Gastrocnemius medialis (tissue), 4 donors: ENCODE measurements at regions not wholly inside any gene's neighbourhood (a gene's known extent, or its start where the extent isn't known, plus 50 kb on each side); places are given as distances from the start of the nearest gene placed in this dataset.

Experiments
- ATAC-seq, 2 donors: fragments of 150-250 bp; one replicate each; pipeline ENCODE4 v1.9.1; 2016
- DNase-seq, 2 donors: peaks; one replicate each; pipeline ENCODE4 v3.0.0-alpha.2; 2019
- H3K27ac ChIP-seq, 4 donors: fragments of 200-600 bp; sonication (generic); 1 replicate in 1 of 4; 2 replicates in 3 of 4; pipeline ENCODE4 v1.5.1; 2016 to 2018; ENCODE audit warnings: mild to moderate bottlenecking in 2 of 4, moderate library complexity in 1 of 4
- H3K27me3 ChIP-seq, 3 donors: fragments of 200-600 bp; sonication (generic) in 2 of 3; 1 replicate in 1 of 3; 2 replicates in 2 of 3; pipeline versions ENCODE4 v1.5.1 to v1.6.0; 2016 to 2019; ENCODE audit warnings: mild to moderate bottlenecking in 1 of 3, moderate library complexity in 1 of 3
- H3K36me3 ChIP-seq, 2 donors: fragments of 200-600 bp; sonication (generic) in 1 of 2; one replicate each; pipeline ENCODE4 v1.5.1; 2017 to 2018
- H3K4me1 ChIP-seq, 2 donors: fragments of 200-600 bp; sonication (generic) in 1 of 2; one replicate each; pipeline ENCODE4 v1.5.1; 2016 to 2017; ENCODE audit warnings: mild to moderate bottlenecking in 2 of 2
- H3K4me3 ChIP-seq, 4 donors: fragments of 200-600 bp; sonication (generic) in 3 of 4; 1 replicate in 1 of 4; 2 replicates in 3 of 4; pipeline ENCODE4 v1.5.1; 2016 to 2019; ENCODE audit warnings: mild to moderate bottlenecking in 2 of 4
- H3K9me3 ChIP-seq, 3 donors: fragments of 200-600 bp; sonication (generic) in 2 of 3; 1 replicate in 1 of 3; 2 replicates in 2 of 3; pipeline ENCODE4 v1.5.1; 2016 to 2019
- CTCF ChIP-seq, 5 experiments: fragments of 450-650 bp in 3 of 5; fragments of 200-600 bp in 2 of 5; sonication (generic) in 2 of 5; IDR thresholded peaks in 4 of 5; conservative IDR thresholded peaks in 1 of 5; 1 replicate in 4 of 5; 2 replicates in 1 of 5; pipeline ENCODE4 v1.5.1; 2016 to 2019; ENCODE audit warnings: antibody characterized with exemption in 5 of 5, mild to moderate bottlenecking in 3 of 5, moderate library complexity in 3 of 5
- POLR2A ChIP-seq, 2 donors: fragments of 450-650 bp; IDR thresholded peaks; one replicate each; pipeline ENCODE4 v1.6.1; 2017; ENCODE audit warnings: antibody characterized with exemption in 2 of 2, mild to moderate bottlenecking in 2 of 2, moderate library complexity in 2 of 2
- in situ Hi-C, 4 donors: fragments of 200-750 bp; cut with MboI; loops; one replicate each; pipeline versions ENCODE4 v1.15.0 to v1.8.0; 2017; ENCODE audit warnings: low sequenced_read_pairs in 4 of 4
- intact Hi-C: fragments of 100-400 bp; cut with DNase I; formaldehyde crosslinking; loops from one replicate; pipeline ENCODE4 v1.15.1; 2023; ENCODE audit warnings: low total_unique reads

- in situ Hi-C loops, result no loop called here
- peak overlapping the region; percentile 85 to 94 (median 91) for H3K27ac ChIP-seq
- TF ChIP-seq CTCF (IDR thresholded peaks at IDR 0.05 in 4 of 5, conservative IDR thresholded peaks at IDR 0.05 in 1 of 5) (no peak), POLR2A (IDR thresholded peaks at IDR 0.05) (no peak)
- DNase-seq (no peak), ATAC-seq (no peak)
- H3K9me3 ChIP-seq, result no peaks in the 10 kb centered on the region
- no peaks in the 10 kb centered on the region for H3K27me3 ChIP-seq
- H3K4me3 ChIP-seq, result no peak overlapping the region
- intact Hi-C loops, result loop anchor here (1.0 to 10.0 kb wide), 3 partner anchors 27 to 160 kb away; no protein-coding TSS in a partner anchor
- H3K36me3 ChIP-seq, result no peaks in the 10 kb centered on the region
- H3K4me1 ChIP-seq, result peaks cover 66 to 70% of the 10 kb centered on the region in 2 donors
These were observed 213.9 kb downstream of the TOMM20 start for GRCh38 chr1:234914606-234915290.

- Histone ChIP-seq H3K4me1 (peaks cover 56 to 60% of the 10 kb centered on the region in 2 donors), H3K9me3 (no peaks in the 10 kb centered on the region), H3K27me3 (no peaks in the 10 kb centered on the region), H3K27ac (peak overlapping the region; percentile 85 to 94 (median 91)), H3K4me3 (no peak overlapping the region), H3K36me3 (no peaks in the 10 kb centered on the region)
- in situ Hi-C loops (no loop called here), intact Hi-C loops (loop anchor here (5.0 to 10.0 kb wide), 2 partner anchors 84 to 161 kb away; no protein-coding TSS in a partner anchor)
- ATAC-seq (no peak), DNase-seq (no peak)
- no peak for TF ChIP-seq POLR2A (IDR thresholded peaks at IDR 0.05)
- no peak for TF ChIP-seq CTCF (IDR thresholded peaks at IDR 0.05 in 4 of 5, conservative IDR thresholded peaks at IDR 0.05 in 1 of 5)
These were observed 214.9 kb downstream of the TOMM20 start for GRCh38 chr1:234913771-234914170.

GRCh38 chr1:234913278-234913649, 215.4 kb downstream of the TOMM20 start:
- TF ChIP-seq POLR2A (IDR thresholded peaks at IDR 0.05), result no peak
- no peak for TF ChIP-seq CTCF (IDR thresholded peaks at IDR 0.05 in 4 of 5, conservative IDR thresholded peaks at IDR 0.05 in 1 of 5)
- intact Hi-C loops (loop anchor here (5.0 to 10.0 kb wide), 2 partner anchors 84 to 162 kb away; no protein-coding TSS in a partner anchor), in situ Hi-C loops (no loop called here)
- no peak for DNase-seq
- ATAC-seq, result no peak
- peaks cover 51 to 55% of the 10 kb centered on the region in 2 donors for H3K4me1 ChIP-seq
- H3K9me3 ChIP-seq, result no peaks in the 10 kb centered on the region
- no peak overlapping the region for H3K4me3 ChIP-seq
- peak overlapping the region; percentile 59 to 94 (median 91) for H3K27ac ChIP-seq
- H3K36me3 ChIP-seq, result no peaks in the 10 kb centered on the region
- no peaks in the 10 kb centered on the region for H3K27me3 ChIP-seq

- H3K9me3 ChIP-seq, result no peaks in the 10 kb centered on the region
- peak overlapping the region; percentile 59 to 94 (median 91) for H3K27ac ChIP-seq
- intact Hi-C loops, result loop anchor here (5.0 to 10.0 kb wide), 2 partner anchors 85 to 162 kb away; no protein-coding TSS in a partner anchor
- in situ Hi-C loops, result no loop called here
- H3K4me1 ChIP-seq, result peaks cover 45 to 53% of the 10 kb centered on the region in 2 donors
- no peak for ATAC-seq
- H3K36me3 ChIP-seq, result no peaks in the 10 kb centered on the region
- peak in 3 of 5 experiments; percentile 25 to 41 (median 30) for TF ChIP-seq CTCF (IDR thresholded peaks at IDR 0.05 in 4 of 5, conservative IDR thresholded peaks at IDR 0.05 in 1 of 5)
- no peak for TF ChIP-seq POLR2A (IDR thresholded peaks at IDR 0.05)
- H3K27me3 ChIP-seq, result no peaks in the 10 kb centered on the region
- H3K4me3 ChIP-seq, result no peak overlapping the region
- no peak for DNase-seq
These were observed 215.9 kb downstream of the TOMM20 start for GRCh38 chr1:234912548-234913277.
